ENCODE measurements at regions not wholly inside any gene's neighbourhood (a gene's known extent, or its start where the extent isn't known, plus 50 kb on each side); places are given as distances from the start of the nearest gene placed in this dataset.

GRCh38 chr7:119348491-119348890 lies 924.5 kb upstream of the KCND2 start:
- TF ChIP-seq POLR2A (IDR thresholded peaks at IDR 0.05) (no peak), CTCF (IDR thresholded peaks at IDR 0.05) (no peak), POLR2AphosphoS5 (IDR thresholded peaks at IDR 0.05) (no peak)

All from breast epithelium (tissue), 3 donors.